PC-9 (cell line): ENCODE measurements at regions not wholly inside any gene's neighbourhood (a gene's known extent, or its start where the extent isn't known, plus 50 kb on each side); places are given as distances from the start of the nearest gene placed in this dataset.

Source experiments
- BruUV-seq: library from RNA; stranded (reverse); fragments of 400-500 nt; replicated peaks from 2 replicates; lab custom pipeline; 2021; lab: Mats Ljungman, UMichigan
- CTCF ChIA-PET: fragments of 300-600 bp; sonication (Branson Sonifier 250); formaldehyde crosslinking; loops from one replicate; lab custom pipeline; 2022; ENCODE audit warnings: antibody characterized with exemption; lab: Charles Lee
- POLR2A ChIA-PET: fragments of 300-600 bp; sonication (Branson Sonifier 250); formaldehyde crosslinking; loops from one replicate; lab custom pipeline; 2022; ENCODE audit warnings: antibody characterized with exemption; ENCODE audit not compliant: unreplicated experiment; lab: Charles Lee
- DNase-seq, 2 experiments: peaks; one replicate each; pipeline versions ENCODE4 v3.0.0 to v3.0.0-alpha.2; 2015 to 2022; ENCODE audit warnings: mixed read lengths in 1 of 2
- H2AFZ ChIP-seq: fragments of 200-600 bp; sonication (generic); 2 replicates; pipeline ENCODE4 v1.8.1; 2017; ENCODE audit warnings: antibody characterized with exemption
- H3F3A ChIP-seq: fragments of 200-600 bp; sonication (generic); 2 replicates; pipeline ENCODE4 v1.8.1; 2017; ENCODE audit warnings: antibody characterized with exemption, mild to moderate bottlenecking, low read depth; ENCODE audit not compliant: insufficient read depth
- H3K27ac ChIP-seq: fragments of 200-600 bp; sonication (generic); 2 replicates; pipeline ENCODE4 v1.6.1; 2016; ENCODE audit warnings: mixed run types
- H3K27me3 ChIP-seq: fragments of 200-600 bp; sonication (generic); 2 replicates; pipeline ENCODE4 v1.6.1; 2016; ENCODE audit warnings: low read depth, mixed run types; ENCODE audit not compliant: insufficient read depth
- H3K36me3 ChIP-seq: fragments of 200-600 bp; sonication (generic); 2 replicates; pipeline ENCODE4 v1.6.1; 2016; ENCODE audit warnings: low read depth, mixed run types
- H3K4me1 ChIP-seq: fragments of 200-600 bp; sonication (generic); replicated peaks from 2 replicates; pipeline ENCODE4 v1.6.1; 2016; ENCODE audit warnings: mixed run types; ENCODE audit not compliant: insufficient read depth
- H3K4me2 ChIP-seq: fragments of 200-600 bp; sonication (generic); 2 replicates; pipeline ENCODE4 v1.6.1; 2017; ENCODE audit warnings: mixed run types
- H3K4me3 ChIP-seq: fragments of 200-600 bp; sonication (generic); 2 replicates; pipeline ENCODE4 v1.6.1; 2016; ENCODE audit warnings: mixed run types
- H3K79me2 ChIP-seq: fragments of 200-600 bp; sonication (generic); 2 replicates; pipeline ENCODE4 v1.6.1; 2017; ENCODE audit warnings: low read depth, mixed run types
- H3K9me2 ChIP-seq: fragments of 200-600 bp; sonication (generic); 2 replicates; pipeline ENCODE4 v1.8.1; 2017; ENCODE audit warnings: mild to moderate bottlenecking; ENCODE audit not compliant: insufficient read depth
- H3K9me3 ChIP-seq: fragments of 200-600 bp; sonication (generic); 2 replicates; pipeline ENCODE4 v1.8.1; 2016; ENCODE audit warnings: low read depth; ENCODE audit not compliant: insufficient read depth
- H4K20me1 ChIP-seq: fragments of 200-600 bp; sonication (generic); 2 replicates; pipeline ENCODE4 v1.8.1; 2017; ENCODE audit not compliant: insufficient read depth
- CTCF ChIP-seq: fragments of 200-600 bp; sonication (generic); conservative IDR thresholded peaks from 2 replicates; pipeline ENCODE4 v1.6.1; 2017; ENCODE audit warnings: mixed run types, antibody characterized with exemption, mild to moderate bottlenecking, moderate library complexity
- EZH2 ChIP-seq: fragments of 200-600 bp; sonication (generic); IDR thresholded peaks from 2 replicates; pipeline ENCODE4 v1.8.0; 2017; ENCODE audit warnings: antibody characterized with exemption, low read depth
- intact Hi-C: fragments of 100-400 bp; cut with micrococcal nuclease; formaldehyde crosslinking; loops from one replicate; pipeline ENCODE4 v1.10.0; 2022; ENCODE audit not compliant: unreplicated experiment

- CTCF ChIA-PET, result no interaction called here
- no peak for TF ChIP-seq EZH2
- no peak for TF ChIP-seq CTCF
- Histone ChIP-seq H3K79me2 (no peaks in the 10 kb centered on the region), H3K4me3 (no peak overlapping the region), H3K27me3 (0 out of 2 replicates have a peak, but pooled peaks cover 4% of the 10 kb centered on the region), H2AFZ (no peak overlapping the region), H4K20me1 (no peaks in the 10 kb centered on the region), H3K4me1 (no peaks in the 10 kb centered on the region), H3K27ac (no peak overlapping the region), H3K36me3 (no peaks in the 10 kb centered on the region), H3K9me2 (no peaks in the 10 kb centered on the region), H3F3A (no peaks in the 10 kb centered on the region), H3K4me2 (no peak overlapping the region), H3K9me3 (no peaks in the 10 kb centered on the region)
- no TSS peak for BruUV-seq
- POLR2A ChIA-PET, result interaction anchor here (0.7 kb wide), 1 partner anchor 55 kb away, joined by 3 read pairs; no protein-coding TSS in a partner anchor
- no peak for DNase-seq
- intact Hi-C loops, result no loop called here
Observed at GRCh38 chr22:26823966-26824365, 166.6 kb downstream of the MIAT start.

GRCh38 chr22:26825960-26826935, 168.9 kb downstream of the MIAT start:
- Histone ChIP-seq H3F3A (no peaks in the 10 kb centered on the region), H4K20me1 (no peaks in the 10 kb centered on the region), H3K27me3 (0 out of 2 replicates have a peak, but pooled peaks cover 4% of the 10 kb centered on the region), H3K9me2 (no peaks in the 10 kb centered on the region), H3K9me3 (no peaks in the 10 kb centered on the region), H3K4me2 (no peak overlapping the region), H2AFZ (no peak overlapping the region), H3K27ac (no peak overlapping the region), H3K36me3 (no peaks in the 10 kb centered on the region), H3K79me2 (no peaks in the 10 kb centered on the region), H3K4me3 (no peak overlapping the region), H3K4me1 (no peaks in the 10 kb centered on the region)
- intact Hi-C loops, result no loop called here
- BruUV-seq, result no TSS peak
- CTCF ChIA-PET, result no interaction called here
- POLR2A ChIA-PET, result no interaction called here
- DNase-seq, result no peak
- no peak for TF ChIP-seq CTCF
- TF ChIP-seq EZH2, result no peak

GRCh38 chr22:26827611-26828010, 170.2 kb downstream of the MIAT start:
- Histone ChIP-seq H3K4me2 (no peak overlapping the region), H3K9me2 (no peaks in the 10 kb centered on the region), H2AFZ (no peak overlapping the region), H3K4me3 (no peak overlapping the region), H3F3A (no peaks in the 10 kb centered on the region), H4K20me1 (no peaks in the 10 kb centered on the region), H3K79me2 (no peaks in the 10 kb centered on the region), H3K9me3 (no peaks in the 10 kb centered on the region), H3K27ac (no peak overlapping the region), H3K4me1 (no peaks in the 10 kb centered on the region), H3K36me3 (no peaks in the 10 kb centered on the region), H3K27me3 (0 out of 2 replicates have a peak, but pooled peaks cover 4% of the 10 kb centered on the region)
- no peak for DNase-seq
- ChIA-PET POLR2A (interaction anchor here (0.6 kb wide), 1 partner anchor 1052 kb away, joined by 5 read pairs; no protein-coding TSS in a partner anchor), CTCF (no interaction called here)
- TF ChIP-seq EZH2 (no peak), CTCF (no peak)
- BruUV-seq, result no TSS peak
- intact Hi-C loops, result no loop called here
